Fibroblast of lung (primary cell): ENCODE measurements at regions not wholly inside any gene's neighbourhood (a gene's known extent, or its start where the extent isn't known, plus 50 kb on each side); places are given as distances from the start of the nearest gene placed in this dataset.

Source experiments
- DNase-seq, 2 donors: peaks; one replicate each; pipeline versions ENCODE4 v3.0.0 to v3.0.0-alpha.2; 2010; ENCODE audit warnings: low read depth in 2 of 2
- H2AFZ ChIP-seq: 2 replicates; pipeline ENCODE4 v1.5.1; 2012; ENCODE audit warnings: low read length, control low read depth, inconsistent platforms
- H3K27ac ChIP-seq: 2 replicates; pipeline ENCODE4 v1.5.1; 2011; ENCODE audit warnings: low read length, control low read depth; ENCODE audit not compliant: insufficient read depth
- H3K27me3 ChIP-seq: 2 replicates; pipeline ENCODE4 v1.5.1; 2011; ENCODE audit warnings: mild to moderate bottlenecking, low read length; ENCODE audit not compliant: control insufficient read depth, insufficient read depth
- H3K36me3 ChIP-seq: 2 replicates; pipeline ENCODE4 v1.5.1; 2011; ENCODE audit warnings: low read length; ENCODE audit not compliant: control insufficient read depth, insufficient read depth
- H3K4me1 ChIP-seq: 2 replicates; pipeline ENCODE4 v1.5.1; 2011; ENCODE audit warnings: low read length; ENCODE audit not compliant: control insufficient read depth, insufficient read depth; ENCODE audit errors: extremely low read depth
- H3K4me2 ChIP-seq: 2 replicates; pipeline ENCODE4 v1.5.1; 2011; ENCODE audit warnings: low read length, control low read depth; ENCODE audit not compliant: insufficient read depth; ENCODE audit errors: extremely low read depth
- H3K4me3 ChIP-seq, 4 experiments: fragments of 200-600 bp in 1 of 4; sonication (generic) in 1 of 4; replicated peaks in 1 of 4; 2 replicates each; pipeline ENCODE4 v1.5.1; 2011 to 2016; ENCODE audit warnings: low read length in 4 of 4, low read depth in 3 of 4, mild to moderate bottlenecking in 3 of 4, control low read depth in 2 of 4, inconsistent platforms in 1 of 4, mixed read lengths in 1 of 4; ENCODE audit not compliant: insufficient read depth in 1 of 4; ENCODE audit errors: control extremely low read depth in 1 of 4
- H3K79me2 ChIP-seq: 2 replicates; pipeline ENCODE4 v1.5.1; 2012; ENCODE audit warnings: mild to moderate bottlenecking, low read length, inconsistent platforms; ENCODE audit not compliant: control insufficient read depth, insufficient read depth
- H3K9ac ChIP-seq: 2 replicates; pipeline ENCODE4 v1.5.1; 2011; ENCODE audit warnings: mild to moderate bottlenecking, low read length, control low read depth; ENCODE audit not compliant: insufficient read depth
- H3K9me3 ChIP-seq: 2 replicates; pipeline ENCODE4 v1.5.1; 2012; ENCODE audit warnings: low read depth, low read length; ENCODE audit not compliant: control insufficient read depth, insufficient read depth
- H4K20me1 ChIP-seq: 2 replicates; pipeline ENCODE4 v1.5.1; 2011; ENCODE audit warnings: low read length; ENCODE audit not compliant: control insufficient read depth, insufficient read depth; ENCODE audit errors: extremely low read depth
- EZH2 ChIP-seq: IDR thresholded peaks from 2 replicates; pipeline ENCODE4 v1.5.1; 2012; ENCODE audit warnings: low read length, control low read depth, mild to moderate bottlenecking; ENCODE audit errors: missing control alignments
- TF ChIP-seq, protein P1 (sequence below), 2 donors: IDR thresholded peaks in 1 of 2; conservative IDR thresholded peaks in 1 of 2; 1 replicate in 1 of 2; 2 replicates in 1 of 2; pipeline ENCODE4 v1.5.1; 2011 to 2012; ENCODE audit warnings: low read length in 2 of 2, control low read depth in 1 of 2, inconsistent platforms in 1 of 2, low read depth in 1 of 2, mild to moderate bottlenecking in 1 of 2

DNA sequence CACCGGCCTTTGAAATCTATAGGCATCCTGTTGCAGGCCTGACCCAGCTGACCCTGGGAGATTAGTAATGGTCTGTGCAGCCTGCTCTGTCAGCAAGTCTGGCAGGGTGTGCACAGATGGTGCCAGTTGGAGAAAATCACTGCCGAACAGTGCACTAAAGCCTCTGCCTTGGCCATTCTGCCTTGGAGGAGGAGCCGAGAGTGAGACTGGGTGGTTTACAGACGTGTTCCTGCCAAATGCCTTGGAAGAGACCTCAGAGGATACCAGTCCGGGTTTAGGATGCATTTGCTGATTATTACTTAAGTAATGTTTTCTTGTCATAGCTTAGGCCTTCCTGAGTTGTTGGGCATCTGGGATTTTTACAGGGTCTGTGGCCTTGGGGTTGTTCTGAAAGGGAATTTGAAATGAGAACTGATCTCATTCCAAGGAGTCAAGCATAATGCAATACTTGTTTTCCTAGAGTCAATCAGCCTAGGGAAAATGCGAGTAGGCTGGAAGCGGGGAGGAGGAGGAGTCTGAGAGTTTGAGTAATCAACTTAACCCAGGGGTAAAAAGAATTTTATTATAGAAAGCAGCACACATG is 292.1 kb downstream of the SOX4 start:
- Histone ChIP-seq H3K4me3 (no peak overlapping the region), H3K27me3 (no peaks in the 10 kb centered on the region), H3K9ac (no peak overlapping the region), H3K79me2 (no peaks in the 10 kb centered on the region), H3K27ac (peak overlapping the region; percentile 26), H3K4me1 (peaks cover 21% of the 10 kb centered on the region), H3K4me2 (peak overlapping the region; percentile 37), H3K9me3 (no peaks in the 10 kb centered on the region), H3K36me3 (no peaks in the 10 kb centered on the region), H2AFZ (no peak overlapping the region), H4K20me1 (no peaks in the 10 kb centered on the region)
- DNase-seq: peak; percentile 91 to 97
- TF ChIP-seq EZH2: no peak
- TF ChIP-seq, protein P1, sequence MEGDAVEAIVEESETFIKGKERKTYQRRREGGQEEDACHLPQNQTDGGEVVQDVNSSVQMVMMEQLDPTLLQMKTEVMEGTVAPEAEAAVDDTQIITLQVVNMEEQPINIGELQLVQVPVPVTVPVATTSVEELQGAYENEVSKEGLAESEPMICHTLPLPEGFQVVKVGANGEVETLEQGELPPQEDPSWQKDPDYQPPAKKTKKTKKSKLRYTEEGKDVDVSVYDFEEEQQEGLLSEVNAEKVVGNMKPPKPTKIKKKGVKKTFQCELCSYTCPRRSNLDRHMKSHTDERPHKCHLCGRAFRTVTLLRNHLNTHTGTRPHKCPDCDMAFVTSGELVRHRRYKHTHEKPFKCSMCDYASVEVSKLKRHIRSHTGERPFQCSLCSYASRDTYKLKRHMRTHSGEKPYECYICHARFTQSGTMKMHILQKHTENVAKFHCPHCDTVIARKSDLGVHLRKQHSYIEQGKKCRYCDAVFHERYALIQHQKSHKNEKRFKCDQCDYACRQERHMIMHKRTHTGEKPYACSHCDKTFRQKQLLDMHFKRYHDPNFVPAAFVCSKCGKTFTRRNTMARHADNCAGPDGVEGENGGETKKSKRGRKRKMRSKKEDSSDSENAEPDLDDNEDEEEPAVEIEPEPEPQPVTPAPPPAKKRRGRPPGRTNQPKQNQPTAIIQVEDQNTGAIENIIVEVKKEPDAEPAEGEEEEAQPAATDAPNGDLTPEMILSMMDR (conservative IDR thresholded peaks at IDR 0.05 in 1 of 2, IDR thresholded peaks at IDR 0.05 in 1 of 2; ENCODE audit: low read depth in 1 of 2, low read length in 2 of 2): no peak

DNA sequence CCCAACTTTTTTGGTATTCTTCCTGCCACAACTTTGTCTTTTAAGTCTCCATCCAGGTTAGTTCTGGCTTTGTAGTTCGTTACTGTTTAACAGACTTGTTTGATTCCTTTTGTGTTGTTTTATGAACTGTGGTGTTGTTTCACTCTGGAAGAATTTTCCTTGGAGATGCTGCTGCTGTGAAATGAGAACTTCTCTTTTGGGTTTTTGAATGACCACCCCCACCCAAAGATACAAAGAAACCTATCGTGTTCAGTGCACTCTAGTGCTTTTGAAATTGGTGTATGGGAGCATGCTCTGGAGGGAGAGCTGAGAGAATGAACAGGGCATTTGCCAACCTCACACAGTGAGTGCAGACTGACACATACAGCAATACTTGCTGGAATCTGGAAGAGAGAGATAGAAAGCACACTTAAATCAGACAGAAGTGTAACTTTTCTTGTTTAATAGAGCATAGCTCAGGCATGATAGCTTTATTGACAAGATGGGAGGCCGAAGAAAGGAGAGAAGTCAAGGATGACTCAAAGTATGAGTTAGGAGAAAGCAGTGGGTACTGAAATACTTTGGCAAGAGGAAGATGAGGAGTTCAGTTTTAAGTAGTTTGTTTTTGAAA is 293.1 kb downstream of the SOX4 start:
- peak; percentile 19 to 76 for DNase-seq
- H3K27ac ChIP-seq: no peak overlapping the region
- no peaks in the 10 kb centered on the region for H3K36me3 ChIP-seq
- no peaks in the 10 kb centered on the region for H3K9me3 ChIP-seq
- H4K20me1 ChIP-seq: no peaks in the 10 kb centered on the region
- peak overlapping the region; percentile 46 for H3K4me2 ChIP-seq
- TF ChIP-seq, protein P1 (conservative IDR thresholded peaks at IDR 0.05 in 1 of 2, IDR thresholded peaks at IDR 0.05 in 1 of 2; ENCODE audit: low read depth in 1 of 2, low read length in 2 of 2): no peak
- no peak for TF ChIP-seq EZH2
- H3K9ac ChIP-seq: no peak overlapping the region
- no peak overlapping the region for H2AFZ ChIP-seq
- peaks cover 21% of the 10 kb centered on the region for H3K4me1 ChIP-seq
- H3K79me2 ChIP-seq: no peaks in the 10 kb centered on the region
- H3K27me3 ChIP-seq: no peaks in the 10 kb centered on the region
- H3K4me3 ChIP-seq: no peak overlapping the region

- peak; percentile 40 to 88 for DNase-seq
- Histone ChIP-seq H3K4me2 (peak overlapping the region; percentile 46), H3K9ac (no peak overlapping the region), H3K4me1 (peaks cover 21% of the 10 kb centered on the region), H3K9me3 (no peaks in the 10 kb centered on the region), H4K20me1 (no peaks in the 10 kb centered on the region), H3K36me3 (no peaks in the 10 kb centered on the region), H2AFZ (no peak overlapping the region), H3K79me2 (no peaks in the 10 kb centered on the region), H3K27me3 (no peaks in the 10 kb centered on the region), H3K4me3 (no peak overlapping the region), H3K27ac (no peak overlapping the region)
- TF ChIP-seq, protein P1 (conservative IDR thresholded peaks at IDR 0.05 in 1 of 2, IDR thresholded peaks at IDR 0.05 in 1 of 2; ENCODE audit: low read depth in 1 of 2, low read length in 2 of 2): no peak
- no peak for TF ChIP-seq EZH2
Observed at GRCh38 chr6:21887231-21888185, 294.0 kb downstream of the SOX4 start.
